NCI-H510A treated with DMSO at 0.1 percent for 48 hours (cell line): ENCODE measurements at regions not wholly inside any gene's neighbourhood (a gene's known extent, or its start where the extent isn't known, plus 50 kb on each side); places are given as distances from the start of the nearest gene placed in this dataset.
A peak's percentile ranks its signal among the peaks of the same experiment; 100 is the strongest.

Experiments used
- DNase-seq: peaks from one replicate; lab custom pipeline; 2025; lab: John Stamatoyannopoulos, UW

DNA sequence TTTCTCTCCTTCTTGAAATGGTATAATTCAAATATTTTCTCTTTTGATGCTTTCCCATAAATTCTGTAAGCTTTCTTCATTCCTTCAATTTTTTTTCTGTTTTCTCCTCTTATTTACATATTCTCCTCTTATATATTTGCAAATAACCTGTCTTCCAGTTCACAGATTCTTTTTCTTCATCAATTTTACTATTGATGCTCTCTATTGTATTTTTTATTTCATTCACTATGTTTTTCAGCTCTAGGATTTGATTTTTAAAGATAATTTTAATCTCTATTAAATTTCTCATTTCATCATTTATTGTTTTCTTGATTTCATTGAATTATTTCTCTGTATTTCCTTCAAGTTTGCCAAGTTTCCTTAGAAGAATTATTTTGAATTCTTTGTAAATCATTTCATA lies 54.0 kb upstream of the PRPS1L1 start:
- DNase-seq: no peak

DNA sequence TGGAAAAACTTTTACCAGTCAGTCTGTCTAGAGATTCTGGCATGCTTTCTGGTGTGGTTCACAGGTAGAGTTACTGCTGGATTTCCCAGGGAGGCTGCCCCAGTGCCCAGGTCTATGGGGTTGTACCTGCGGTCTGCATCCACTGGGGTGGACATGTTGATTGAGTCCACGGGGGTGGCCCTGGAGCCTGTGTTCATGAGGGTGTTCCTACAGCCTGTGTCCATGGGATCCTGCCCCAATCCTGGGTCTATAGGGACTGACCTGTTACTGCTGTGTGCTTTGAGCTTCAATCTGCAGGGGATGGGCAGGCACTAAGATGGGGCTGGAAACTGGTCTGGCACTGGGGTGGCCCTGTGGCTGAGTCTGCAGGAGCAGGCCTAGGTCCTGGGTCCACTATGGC lies 54.5 kb upstream of the PRPS1L1 start:
- DNase-seq: no peak

DNA sequence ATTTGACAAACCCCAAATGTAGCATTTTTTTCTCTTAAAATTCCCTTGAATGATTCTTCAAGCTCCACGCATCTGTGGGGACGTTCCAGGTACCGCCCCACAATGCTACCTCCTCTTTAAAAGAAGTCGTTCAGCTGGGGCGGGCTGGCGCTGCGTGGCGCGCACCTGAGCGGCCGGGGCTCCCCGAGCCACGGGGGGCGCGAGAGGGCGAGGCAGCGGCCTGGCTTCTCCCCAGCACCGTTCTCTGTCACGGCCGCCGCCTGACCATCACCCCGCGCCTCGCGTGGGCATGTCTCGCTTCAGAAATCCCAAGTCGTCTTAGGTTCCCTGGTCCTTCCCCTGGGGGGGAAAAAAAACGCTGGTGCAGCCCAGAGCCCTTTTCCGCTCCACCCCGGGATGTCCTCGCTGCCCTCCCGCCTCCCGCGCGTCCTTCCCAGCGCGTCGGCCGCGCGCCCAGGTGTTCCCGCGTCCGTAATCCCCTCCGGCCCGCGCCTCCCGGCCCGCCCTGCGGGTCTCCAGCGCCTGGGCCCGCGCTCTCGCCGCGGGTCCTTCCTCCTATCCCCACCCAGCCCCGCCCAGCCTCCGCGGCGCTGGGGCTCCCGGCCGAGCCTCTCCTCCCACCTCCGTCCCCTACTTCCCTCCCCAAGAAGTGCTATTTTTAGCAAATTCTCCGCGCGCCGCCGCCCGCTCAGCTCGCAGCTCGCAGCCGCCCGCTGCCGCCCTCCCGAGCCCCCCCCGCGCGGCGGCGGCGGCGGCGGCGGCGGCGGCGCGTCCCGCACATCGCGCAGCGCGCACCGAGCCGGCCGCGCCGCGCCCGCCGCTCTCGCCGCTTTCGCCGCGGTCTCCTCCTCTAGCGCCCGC lies 58.7 kb upstream of the PRPS1L1 start:
- peak; percentile 57 for DNase-seq

DNA sequence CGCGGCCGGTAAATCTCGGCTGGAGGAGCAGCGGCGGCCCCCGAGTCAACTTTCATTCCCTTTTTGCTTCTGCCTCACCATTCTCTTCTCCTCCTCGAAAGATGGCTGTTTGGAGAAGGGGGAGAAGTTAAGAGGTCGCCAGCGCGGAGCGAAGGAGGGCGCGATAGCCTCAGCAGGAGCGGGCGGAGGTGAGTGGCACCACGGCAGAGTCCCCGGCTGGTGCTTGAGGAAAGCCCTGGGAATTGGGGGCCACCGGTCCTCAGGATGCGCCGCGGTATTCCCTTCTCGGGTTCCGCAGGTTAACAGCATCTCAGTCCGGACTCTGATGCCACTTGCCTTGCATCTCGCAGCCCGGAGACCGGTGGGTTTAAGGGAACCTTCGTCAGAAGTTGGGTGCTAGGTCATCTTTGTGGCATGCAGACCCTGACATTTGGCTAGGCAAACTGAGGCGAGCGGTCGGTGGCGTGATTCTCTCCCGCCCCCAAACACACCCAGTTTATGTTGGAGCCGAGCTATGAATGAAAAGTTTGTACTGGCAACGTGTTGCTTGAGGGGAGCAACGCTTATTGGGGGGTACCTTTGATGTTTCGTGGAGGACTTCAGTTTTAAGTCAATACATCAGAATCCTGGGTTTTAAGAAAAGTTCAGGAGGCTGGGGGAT lies 59.5 kb upstream of the PRPS1L1 start:
- DNase-seq: peak; percentile 38

DNA sequence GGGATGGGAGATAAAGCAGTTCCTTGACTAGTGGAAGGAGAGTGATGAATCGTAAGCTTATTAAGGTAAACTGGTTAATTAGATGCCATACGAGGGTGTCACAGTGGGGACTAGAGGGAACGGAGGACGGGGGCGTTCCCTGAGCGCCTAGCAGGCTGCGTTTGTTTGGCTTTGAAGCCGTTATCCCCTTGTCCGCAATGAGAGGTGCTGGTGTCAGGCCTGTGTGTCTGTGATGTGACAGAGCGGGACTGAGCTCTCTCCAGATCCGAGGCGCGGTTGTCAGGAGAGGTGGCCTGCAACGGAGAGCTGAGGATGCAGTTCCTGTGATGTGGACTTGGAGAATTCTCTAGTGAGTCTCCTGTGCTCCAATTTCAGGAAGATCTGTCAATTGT lies 60.0 kb upstream of the PRPS1L1 start:
- DNase-seq: no peak

DNA sequence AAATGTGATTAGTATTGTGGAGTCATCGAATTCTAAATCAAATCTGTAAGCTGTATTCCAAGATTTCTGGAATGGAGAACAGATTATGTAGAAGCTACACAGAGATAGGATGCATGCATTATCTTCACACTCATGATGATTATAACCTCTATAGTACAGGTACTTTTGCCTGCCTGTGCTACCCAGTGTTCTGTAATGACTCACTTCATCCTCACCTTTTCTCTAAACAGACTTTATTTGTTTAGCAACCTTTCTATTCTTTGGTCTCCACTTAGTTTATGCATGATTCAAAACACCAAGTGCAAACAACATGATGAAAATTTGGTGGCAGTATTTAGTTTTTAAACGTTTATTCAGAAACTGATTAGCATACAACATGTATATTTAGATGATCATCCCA lies 68.4 kb upstream of the PRPS1L1 start:
- DNase-seq: no peak

DNA sequence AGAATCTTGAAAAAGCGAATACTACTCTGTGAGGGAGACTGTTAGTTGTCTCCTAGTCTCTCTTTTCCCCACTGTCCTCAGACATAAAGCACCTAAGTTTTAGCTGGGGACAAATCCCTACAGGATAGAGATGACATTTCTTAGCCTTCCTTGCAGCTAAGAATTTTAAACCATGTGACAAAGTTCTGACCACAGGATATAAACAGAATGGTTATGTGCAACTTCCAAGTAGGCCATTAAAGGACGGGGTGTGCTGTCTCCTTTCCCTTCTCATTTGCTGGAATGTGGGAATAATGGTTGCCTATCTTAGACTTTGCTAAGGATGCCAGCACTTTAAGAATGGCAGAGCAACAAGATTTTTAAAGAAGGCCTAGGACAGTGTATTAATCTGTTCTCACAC lies 74.9 kb upstream of the PRPS1L1 start:
- DNase-seq: no peak

DNA sequence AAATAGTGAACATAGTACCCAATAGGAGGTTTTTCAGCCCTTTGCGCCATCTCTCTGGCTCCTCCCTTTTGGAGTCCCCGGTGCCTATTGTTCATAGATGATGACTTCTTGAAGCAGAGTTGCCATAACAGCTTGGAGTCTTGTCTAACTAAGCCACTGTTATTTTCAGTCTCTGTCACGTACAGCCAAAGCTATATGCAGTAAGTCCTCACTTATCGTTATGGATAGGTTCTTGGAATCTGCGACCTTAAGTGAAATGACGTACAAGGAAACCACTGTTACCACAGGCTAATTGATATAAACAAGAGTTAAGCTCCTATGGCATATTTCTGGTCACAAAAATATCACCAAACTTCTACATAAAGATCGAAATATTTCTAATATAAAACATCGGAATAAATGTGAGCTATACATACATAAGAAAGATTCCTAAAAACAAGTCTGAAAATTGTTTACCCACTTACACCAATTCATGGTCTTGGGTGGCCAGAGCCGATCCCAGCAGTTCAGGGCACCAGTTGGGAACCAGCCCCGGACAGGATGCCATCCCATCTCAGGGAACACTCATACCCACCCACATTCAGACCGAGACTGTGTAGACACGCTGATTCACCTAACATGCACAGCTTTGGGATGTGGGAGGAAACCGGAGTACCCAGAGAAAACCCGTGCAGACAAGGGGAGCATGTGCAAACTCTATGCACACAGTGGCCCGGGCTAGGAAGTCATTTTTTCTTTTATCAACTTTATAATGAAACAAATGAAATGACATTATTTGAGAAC lies 76.0 kb upstream of the PRPS1L1 start:
- DNase-seq: no peak

DNA sequence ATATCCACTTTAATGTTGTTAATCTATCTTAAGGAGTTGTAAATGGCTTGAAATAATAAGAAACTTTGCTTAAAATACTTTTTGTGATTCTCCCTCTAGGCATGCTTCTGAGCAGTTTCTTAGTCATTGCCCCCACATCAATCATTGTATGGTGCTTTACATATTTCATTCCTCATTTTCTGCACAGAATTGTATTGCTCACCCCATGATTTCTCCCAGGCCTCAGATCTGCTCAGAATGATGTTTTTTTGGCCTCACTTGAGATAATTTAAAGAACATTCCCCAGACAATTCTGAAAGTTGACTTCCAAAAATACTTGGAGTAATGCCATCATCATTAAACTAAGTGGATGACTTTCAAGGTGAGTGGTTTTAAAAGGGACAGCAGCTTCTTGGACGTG lies 82.1 kb upstream of the PRPS1L1 start:
- DNase-seq: no peak

DNA sequence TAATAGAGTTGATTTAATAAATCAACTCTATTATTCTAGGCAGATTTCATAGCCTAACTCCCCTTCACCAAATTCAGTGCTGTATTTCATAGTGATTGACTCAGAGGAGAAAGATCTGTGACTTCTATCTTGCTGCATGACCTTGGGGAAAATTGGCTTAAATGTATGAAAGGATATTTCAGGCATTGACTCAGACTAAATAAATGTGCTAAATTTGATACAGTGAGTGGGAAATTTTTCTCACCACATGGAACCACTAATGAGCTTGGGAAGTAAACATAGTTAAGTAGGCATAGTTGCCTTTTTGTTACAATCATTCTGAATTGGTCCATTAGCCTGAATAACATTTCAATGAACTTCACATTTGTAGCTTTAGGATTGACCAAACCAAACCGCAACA lies 89.0 kb upstream of the PRPS1L1 start:
- DNase-seq: no peak

DNA sequence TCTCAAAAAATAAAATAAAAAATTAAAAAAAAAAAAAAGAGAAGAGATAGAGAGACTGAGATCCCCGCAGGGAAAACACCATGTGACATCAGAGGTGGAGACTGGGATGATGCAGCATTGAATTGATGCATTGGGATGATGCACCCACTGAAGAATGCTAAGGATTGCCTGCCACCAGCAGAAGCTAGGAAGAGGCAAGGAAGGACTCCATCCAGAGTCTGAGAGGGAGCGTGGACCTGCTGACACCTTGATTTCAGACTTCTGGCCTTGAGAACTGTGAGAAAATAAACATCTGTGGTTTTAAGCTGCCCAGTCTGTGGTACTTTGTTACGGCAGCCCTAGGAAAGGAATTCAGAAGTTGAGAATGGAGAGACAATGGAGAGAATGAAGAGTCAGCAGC lies 89.8 kb upstream of the PRPS1L1 start:
- DNase-seq: no peak

DNA sequence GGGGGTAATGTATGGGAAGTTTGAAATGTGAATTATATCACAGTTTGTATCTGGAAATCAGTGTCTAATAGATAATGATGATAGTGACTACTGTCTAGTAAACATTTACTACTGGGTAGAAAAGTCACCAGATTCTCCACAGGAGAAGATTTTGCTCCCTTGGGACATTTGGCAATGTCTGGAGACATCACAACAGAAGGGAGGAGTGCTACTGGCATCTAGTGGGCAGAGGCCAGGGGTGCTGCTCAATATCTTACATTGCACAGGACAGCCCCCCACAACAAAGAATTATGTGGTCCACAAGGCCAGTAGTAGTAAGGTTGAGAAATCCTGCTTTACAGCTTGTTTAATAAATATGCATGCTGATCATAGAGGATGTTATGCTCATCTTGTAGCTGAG lies 92.3 kb upstream of the PRPS1L1 start:
- no peak for DNase-seq

DNA sequence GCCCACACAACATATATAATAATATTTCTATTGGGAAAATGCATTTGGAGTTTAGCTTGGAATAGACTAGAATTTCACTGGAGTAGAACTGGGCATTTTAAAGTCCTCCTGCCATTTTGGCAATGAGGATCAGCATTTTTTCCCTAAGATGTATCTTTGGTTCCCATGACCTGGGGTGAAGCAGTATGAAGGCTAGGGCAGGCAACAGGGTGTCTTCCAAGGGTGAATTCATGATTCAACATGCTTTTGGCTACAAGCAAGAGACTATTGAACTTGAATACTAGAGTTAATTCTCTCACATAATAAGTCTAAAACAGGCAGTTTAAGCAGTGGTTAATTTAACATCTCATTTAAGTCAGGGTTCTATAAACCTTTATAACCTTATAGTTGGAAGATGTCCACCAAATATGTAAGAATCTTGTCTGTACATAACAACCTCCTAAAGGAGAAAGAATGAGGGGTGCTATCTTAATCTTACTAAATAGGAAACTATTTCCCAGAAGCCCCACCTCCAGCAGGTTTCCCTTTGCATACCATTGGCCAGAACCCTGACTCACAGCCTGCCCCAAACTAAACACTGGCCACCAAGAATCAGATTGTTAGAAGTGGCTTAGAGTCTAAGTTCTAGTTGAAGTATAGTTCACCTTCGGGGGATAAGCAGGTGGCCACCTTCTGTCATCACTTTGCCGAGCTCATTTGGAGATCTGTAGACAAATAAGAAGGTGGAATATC lies 96.0 kb upstream of the PRPS1L1 start:
- DNase-seq: no peak

DNA sequence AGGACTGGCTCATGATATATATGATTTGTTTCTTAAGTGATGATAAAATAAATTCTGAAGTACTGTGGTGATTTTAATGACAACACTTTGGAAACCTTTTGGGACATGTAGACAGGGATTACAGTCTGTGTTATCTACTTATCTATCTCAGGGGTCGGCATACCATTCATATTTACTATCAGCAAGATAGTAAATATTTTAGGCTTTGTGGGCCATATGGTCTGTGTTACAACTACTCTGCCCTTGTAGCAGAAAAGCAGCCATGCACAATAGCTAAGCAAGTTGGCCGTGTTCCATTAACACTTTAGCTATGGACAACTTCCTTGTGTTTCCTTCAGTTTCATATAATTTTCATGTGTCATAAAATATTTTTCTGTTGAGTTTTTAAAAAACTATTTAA lies 97.8 kb upstream of the PRPS1L1 start:
- DNase-seq: no peak

DNA sequence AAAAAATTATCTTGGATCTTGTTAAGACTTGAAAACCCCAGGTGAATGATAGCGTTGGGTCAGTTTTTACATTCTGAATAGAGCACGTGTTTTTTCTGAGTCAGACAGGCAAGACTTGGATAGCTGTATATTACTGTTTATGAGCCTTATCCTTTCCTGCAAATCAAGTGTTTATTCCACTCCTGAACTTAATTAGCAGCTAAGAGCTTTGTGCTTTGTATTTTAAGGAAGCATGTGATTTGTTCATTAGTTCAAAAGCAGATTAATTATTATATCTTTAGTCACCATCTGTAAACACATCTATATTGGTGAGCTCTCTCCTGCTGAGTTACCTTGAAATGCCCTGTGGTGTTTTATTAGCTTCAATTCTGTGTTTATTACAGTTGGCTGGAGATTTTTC lies 98.6 kb upstream of the PRPS1L1 start:
- DNase-seq: no peak

DNA sequence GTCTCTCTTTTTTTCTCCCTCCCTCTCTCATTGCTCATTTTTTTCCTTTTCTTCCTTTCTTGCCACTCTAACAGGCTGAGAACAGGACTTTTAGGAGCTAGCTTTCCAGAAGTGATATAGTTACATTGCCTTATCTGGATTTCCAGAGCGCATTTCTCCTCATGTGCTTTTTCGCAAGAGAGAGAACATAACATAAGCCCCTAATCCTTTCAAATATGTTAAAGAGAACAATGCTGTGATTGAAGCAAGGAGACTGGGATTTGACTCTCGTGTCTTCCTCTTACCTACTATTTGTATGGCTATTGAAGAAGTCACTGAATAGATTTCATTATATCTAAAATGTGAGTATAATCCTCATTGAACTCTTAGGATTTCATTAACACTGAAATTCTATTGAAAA lies 101.2 kb upstream of the PRPS1L1 start:
- DNase-seq: no peak

DNA sequence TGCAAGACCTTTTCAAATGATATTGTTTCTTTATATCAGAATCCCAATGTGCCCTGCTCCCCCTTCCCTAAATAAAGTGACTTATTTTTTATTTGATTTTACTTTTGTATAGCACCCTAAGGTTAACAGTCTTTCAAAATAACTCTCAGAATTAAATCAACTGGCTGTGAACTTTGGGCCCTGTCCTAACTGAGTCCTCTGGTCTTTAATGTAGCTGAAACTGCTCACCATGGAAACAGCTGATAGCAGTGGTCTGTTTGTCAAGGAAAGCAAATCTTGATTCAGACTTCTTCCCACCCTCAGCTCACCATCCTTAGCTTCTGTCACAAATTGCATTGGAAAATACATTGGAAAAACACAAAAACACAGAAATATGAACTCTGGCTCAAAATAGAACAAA lies 105.2 kb upstream of the PRPS1L1 start:
- DNase-seq: no peak

DNA sequence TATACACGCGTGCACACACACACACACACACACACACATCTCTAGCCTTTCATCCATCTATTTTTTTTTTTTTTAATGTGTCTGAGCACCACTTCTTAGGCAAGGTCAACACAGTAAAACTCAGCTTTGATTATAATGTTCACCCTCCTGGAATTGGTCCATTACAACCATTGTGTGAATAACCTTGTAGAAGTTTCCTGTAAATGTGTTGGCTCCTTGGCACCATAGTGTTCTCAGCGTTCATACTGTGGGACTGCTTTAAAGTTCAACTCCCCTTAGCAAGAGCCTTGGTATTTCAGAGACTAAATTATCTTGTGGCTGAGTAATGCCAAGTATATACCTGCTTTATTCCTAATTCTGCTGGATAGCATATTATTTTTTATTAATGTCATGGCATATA lies 106.3 kb upstream of the PRPS1L1 start:
- DNase-seq: no peak

DNA sequence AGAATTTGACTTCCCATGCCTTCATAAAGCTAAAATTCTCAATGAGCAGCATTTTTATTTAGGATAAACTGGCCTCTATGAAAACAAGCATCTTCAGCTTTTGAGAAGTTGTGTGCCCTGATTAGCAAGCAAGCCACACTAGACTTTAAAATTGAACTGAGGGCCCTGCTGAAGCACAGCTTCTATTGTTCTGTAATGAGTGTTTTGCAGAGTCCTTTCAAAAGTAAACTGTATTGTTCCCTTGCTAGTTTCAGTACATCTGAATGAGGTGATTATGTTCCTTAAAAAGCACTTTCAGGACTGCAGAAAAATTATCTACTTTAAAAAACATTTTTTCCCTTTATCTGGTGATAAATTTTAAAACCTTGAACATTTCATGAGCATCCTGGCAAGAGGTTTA lies 113.3 kb upstream of the PRPS1L1 start:
- DNase-seq: no peak

DNA sequence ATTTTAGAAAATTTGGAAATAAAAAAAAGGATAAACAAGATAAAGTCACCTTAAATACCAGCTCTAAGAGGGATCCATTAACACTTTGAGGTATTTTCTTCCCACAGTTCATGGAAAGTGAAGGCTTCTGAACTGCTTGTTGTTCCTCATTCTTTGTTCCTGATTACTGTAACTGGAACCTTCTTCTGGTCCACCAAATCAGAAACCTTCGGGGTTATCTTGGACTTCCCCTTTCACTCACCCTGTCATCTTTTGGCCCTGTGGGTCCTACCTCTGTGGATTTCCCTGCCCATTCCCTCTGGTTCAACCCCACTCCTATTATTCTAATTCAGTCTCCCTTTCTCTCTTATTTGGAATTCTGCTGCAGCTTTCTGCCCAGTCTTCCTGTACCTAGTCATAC lies 116.5 kb upstream of the PRPS1L1 start:
- DNase-seq: no peak

DNA sequence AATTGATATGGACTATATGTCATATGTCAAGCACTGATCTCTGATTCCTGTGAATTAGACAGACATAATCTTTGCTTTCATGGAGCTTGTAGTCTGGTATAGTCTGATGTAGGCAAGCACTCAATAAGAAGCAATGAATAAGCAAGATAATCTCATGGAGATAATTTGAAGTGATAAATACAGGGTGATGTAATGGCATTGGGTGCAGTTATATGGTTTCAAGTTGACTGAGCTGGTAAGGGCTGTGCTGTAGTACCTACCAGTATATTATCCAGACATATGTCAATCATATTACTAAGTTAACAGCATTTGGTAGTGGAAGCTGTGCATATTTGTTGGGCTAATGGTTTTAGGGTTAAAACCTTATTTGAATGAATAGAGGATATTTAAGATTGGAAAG lies 117.5 kb upstream of the PRPS1L1 start:
- DNase-seq: no peak

DNA sequence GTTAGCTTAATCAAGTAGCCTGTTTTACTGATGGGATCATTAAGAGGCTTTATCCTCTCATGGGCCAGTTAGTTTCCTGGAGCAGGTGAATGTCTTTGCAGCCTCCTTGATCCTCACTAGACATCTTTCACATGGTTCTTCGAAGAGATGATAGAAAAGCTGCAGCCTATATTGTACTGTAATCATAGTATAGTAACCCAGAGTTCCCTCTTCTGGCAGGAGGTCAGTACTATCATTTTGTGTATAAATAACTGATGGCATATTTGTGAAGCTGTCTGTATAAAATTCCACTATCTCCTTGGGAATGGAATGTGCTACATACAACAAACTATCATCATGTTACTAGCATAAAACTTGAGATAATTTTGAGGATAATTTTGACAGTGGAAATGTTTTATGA lies 123.8 kb upstream of the PRPS1L1 start:
- DNase-seq: no peak
